GM19099 (cell line): ENCODE measurements at regions not wholly inside any gene's neighbourhood (a gene's known extent, or its start where the extent isn't known, plus 50 kb on each side); places are given as distances from the start of the nearest gene placed in this dataset.

Source experiments
- POLR2A ChIP-seq: IDR thresholded peaks from 3 replicates; pipeline ENCODE4 v1.6.1; 2011; ENCODE audit warnings: low read depth; ENCODE audit not compliant: insufficient read length; ENCODE audit errors: extremely low read depth

GRCh38 chr16:86998196-86999001, 318.8 kb downstream of the C16orf95 start:
- no peak for TF ChIP-seq POLR2A

GRCh38 chr16:87000001-87000400, 317.2 kb downstream of the C16orf95 start:
- TF ChIP-seq POLR2A, result no peak

- no peak for TF ChIP-seq POLR2A
Measured at GRCh38 chr16:87002717-87003413, 314.3 kb downstream of the C16orf95 start.

GRCh38 chr16:87003414-87003755, 313.8 kb downstream of the C16orf95 start:
- no peak for TF ChIP-seq POLR2A

GRCh38 chr16:87006021-87006420, 311.2 kb downstream of the C16orf95 start:
- TF ChIP-seq POLR2A, result no peak

GRCh38 chr16:87006789-87007745, 310.1 kb downstream of the C16orf95 start:
- no peak for TF ChIP-seq POLR2A

- no peak for TF ChIP-seq POLR2A
Measured at GRCh38 chr16:87007907-87008306, 309.3 kb downstream of the C16orf95 start.

GRCh38 chr16:87008664-87009063, 308.5 kb downstream of the C16orf95 start:
- no peak for TF ChIP-seq POLR2A

GRCh38 chr16:87012954-87013938, 303.9 kb downstream of the C16orf95 start:
- TF ChIP-seq POLR2A, result no peak

GRCh38 chr16:87014112-87014511, 303.1 kb downstream of the C16orf95 start:
- no peak for TF ChIP-seq POLR2A

GRCh38 chr16:87015021-87015420, 302.2 kb downstream of the C16orf95 start:
- TF ChIP-seq POLR2A, result no peak

- TF ChIP-seq POLR2A, result no peak
Measured at GRCh38 chr16:87016046-87017035, 300.9 kb downstream of the C16orf95 start.
